ENCODE measurements at regions not wholly inside any gene's neighbourhood (a gene's known extent, or its start where the extent isn't known, plus 50 kb on each side); places are given as distances from the start of the nearest gene placed in this dataset.

- TF ChIP-seq, protein P1, sequence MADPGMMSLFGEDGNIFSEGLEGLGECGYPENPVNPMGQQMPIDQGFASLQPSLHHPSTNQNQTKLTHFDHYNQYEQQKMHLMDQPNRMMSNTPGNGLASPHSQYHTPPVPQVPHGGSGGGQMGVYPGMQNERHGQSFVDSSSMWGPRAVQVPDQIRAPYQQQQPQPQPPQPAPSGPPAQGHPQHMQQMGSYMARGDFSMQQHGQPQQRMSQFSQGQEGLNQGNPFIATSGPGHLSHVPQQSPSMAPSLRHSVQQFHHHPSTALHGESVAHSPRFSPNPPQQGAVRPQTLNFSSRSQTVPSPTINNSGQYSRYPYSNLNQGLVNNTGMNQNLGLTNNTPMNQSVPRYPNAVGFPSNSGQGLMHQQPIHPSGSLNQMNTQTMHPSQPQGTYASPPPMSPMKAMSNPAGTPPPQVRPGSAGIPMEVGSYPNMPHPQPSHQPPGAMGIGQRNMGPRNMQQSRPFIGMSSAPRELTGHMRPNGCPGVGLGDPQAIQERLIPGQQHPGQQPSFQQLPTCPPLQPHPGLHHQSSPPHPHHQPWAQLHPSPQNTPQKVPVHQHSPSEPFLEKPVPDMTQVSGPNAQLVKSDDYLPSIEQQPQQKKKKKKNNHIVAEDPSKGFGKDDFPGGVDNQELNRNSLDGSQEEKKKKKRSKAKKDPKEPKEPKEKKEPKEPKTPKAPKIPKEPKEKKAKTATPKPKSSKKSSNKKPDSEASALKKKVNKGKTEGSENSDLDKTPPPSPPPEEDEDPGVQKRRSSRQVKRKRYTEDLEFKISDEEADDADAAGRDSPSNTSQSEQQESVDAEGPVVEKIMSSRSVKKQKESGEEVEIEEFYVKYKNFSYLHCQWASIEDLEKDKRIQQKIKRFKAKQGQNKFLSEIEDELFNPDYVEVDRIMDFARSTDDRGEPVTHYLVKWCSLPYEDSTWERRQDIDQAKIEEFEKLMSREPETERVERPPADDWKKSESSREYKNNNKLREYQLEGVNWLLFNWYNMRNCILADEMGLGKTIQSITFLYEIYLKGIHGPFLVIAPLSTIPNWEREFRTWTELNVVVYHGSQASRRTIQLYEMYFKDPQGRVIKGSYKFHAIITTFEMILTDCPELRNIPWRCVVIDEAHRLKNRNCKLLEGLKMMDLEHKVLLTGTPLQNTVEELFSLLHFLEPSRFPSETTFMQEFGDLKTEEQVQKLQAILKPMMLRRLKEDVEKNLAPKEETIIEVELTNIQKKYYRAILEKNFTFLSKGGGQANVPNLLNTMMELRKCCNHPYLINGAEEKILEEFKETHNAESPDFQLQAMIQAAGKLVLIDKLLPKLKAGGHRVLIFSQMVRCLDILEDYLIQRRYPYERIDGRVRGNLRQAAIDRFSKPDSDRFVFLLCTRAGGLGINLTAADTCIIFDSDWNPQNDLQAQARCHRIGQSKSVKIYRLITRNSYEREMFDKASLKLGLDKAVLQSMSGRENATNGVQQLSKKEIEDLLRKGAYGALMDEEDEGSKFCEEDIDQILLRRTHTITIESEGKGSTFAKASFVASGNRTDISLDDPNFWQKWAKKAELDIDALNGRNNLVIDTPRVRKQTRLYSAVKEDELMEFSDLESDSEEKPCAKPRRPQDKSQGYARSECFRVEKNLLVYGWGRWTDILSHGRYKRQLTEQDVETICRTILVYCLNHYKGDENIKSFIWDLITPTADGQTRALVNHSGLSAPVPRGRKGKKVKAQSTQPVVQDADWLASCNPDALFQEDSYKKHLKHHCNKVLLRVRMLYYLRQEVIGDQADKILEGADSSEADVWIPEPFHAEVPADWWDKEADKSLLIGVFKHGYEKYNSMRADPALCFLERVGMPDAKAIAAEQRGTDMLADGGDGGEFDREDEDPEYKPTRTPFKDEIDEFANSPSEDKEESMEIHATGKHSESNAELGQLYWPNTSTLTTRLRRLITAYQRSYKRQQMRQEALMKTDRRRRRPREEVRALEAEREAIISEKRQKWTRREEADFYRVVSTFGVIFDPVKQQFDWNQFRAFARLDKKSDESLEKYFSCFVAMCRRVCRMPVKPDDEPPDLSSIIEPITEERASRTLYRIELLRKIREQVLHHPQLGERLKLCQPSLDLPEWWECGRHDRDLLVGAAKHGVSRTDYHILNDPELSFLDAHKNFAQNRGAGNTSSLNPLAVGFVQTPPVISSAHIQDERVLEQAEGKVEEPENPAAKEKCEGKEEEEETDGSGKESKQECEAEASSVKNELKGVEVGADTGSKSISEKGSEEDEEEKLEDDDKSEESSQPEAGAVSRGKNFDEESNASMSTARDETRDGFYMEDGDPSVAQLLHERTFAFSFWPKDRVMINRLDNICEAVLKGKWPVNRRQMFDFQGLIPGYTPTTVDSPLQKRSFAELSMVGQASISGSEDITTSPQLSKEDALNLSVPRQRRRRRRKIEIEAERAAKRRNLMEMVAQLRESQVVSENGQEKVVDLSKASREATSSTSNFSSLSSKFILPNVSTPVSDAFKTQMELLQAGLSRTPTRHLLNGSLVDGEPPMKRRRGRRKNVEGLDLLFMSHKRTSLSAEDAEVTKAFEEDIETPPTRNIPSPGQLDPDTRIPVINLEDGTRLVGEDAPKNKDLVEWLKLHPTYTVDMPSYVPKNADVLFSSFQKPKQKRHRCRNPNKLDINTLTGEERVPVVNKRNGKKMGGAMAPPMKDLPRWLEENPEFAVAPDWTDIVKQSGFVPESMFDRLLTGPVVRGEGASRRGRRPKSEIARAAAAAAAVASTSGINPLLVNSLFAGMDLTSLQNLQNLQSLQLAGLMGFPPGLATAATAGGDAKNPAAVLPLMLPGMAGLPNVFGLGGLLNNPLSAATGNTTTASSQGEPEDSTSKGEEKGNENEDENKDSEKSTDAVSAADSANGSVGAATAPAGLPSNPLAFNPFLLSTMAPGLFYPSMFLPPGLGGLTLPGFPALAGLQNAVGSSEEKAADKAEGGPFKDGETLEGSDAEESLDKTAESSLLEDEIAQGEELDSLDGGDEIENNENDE (IDR thresholded peaks at IDR 0.05; ENCODE audit: insufficient replicate concordance, low read length): no peak
- TF ChIP-seq RXRA (IDR thresholded peaks at IDR 0.05; ENCODE audit: insufficient read depth, low read depth, low read length) (no peak), SP1 (IDR thresholded peaks at IDR 0.05; ENCODE audit: low read depth, low read length) (no peak), FOSL1 (IDR thresholded peaks at IDR 0.05; ENCODE audit: insufficient read depth, low read depth, low read length) (no peak), BACH1 (IDR thresholded peaks at IDR 0.05; ENCODE audit: low read length) (no peak), SAP30 (IDR thresholded peaks at IDR 0.05; ENCODE audit: insufficient read depth, insufficient replicate concordance, low read length) (no peak), JUND (IDR thresholded peaks at IDR 0.05; ENCODE audit: low read length) (no peak), CREB1 (IDR thresholded peaks at IDR 0.05) (no peak)
Measured at GRCh38 chr4:149194061-149194460, 621.6 kb downstream of the IQCM start (continued).

Measured in H1 (cell line).